ENCODE measurements at regions not wholly inside any gene's neighbourhood (a gene's known extent, or its start where the extent isn't known, plus 50 kb on each side); places are given as distances from the start of the nearest gene placed in this dataset.

- TF ChIP-seq POLR2A (IDR thresholded peaks at IDR 0.05), result no peak
- no peak for TF ChIP-seq CTCF (IDR thresholded peaks at IDR 0.05)
- no peak for TF ChIP-seq POLR2AphosphoS5 (IDR thresholded peaks at IDR 0.05)
Measured at GRCh38 chr6:68026483-68026882, 608.6 kb upstream of the ADGRB3 start.

All from prostate gland (tissue), 2 donors.